Skeletal muscle tissue (tissue), 3 donors: ENCODE measurements at regions not wholly inside any gene's neighbourhood (a gene's known extent, or its start where the extent isn't known, plus 50 kb on each side); places are given as distances from the start of the nearest gene placed in this dataset.

Experiments
- H3K27ac ChIP-seq: one replicate; pipeline ENCODE4 v1.7.0; 2013; ENCODE audit warnings: mild to moderate bottlenecking, low read depth, low read length, inconsistent platforms
- H3K27me3 ChIP-seq, 3 donors: one replicate each; pipeline ENCODE4 v1.7.0; 2013; ENCODE audit warnings: low read length in 3 of 3; ENCODE audit not compliant: control insufficient read depth in 3 of 3, insufficient read depth in 3 of 3
- H3K36me3 ChIP-seq, 3 donors: one replicate each; pipeline ENCODE4 v1.7.0; 2013; ENCODE audit warnings: low read length in 3 of 3; ENCODE audit not compliant: control insufficient read depth in 3 of 3, insufficient read depth in 3 of 3
- H3K4me1 ChIP-seq, 3 donors: one replicate each; pipeline ENCODE4 v1.7.0; 2013; ENCODE audit warnings: low read length in 3 of 3, mild to moderate bottlenecking in 3 of 3; ENCODE audit not compliant: control insufficient read depth in 3 of 3, insufficient read depth in 3 of 3
- H3K4me3 ChIP-seq, 3 donors: one replicate each; pipeline ENCODE4 v1.7.0; 2013; ENCODE audit warnings: low read length in 3 of 3
- H3K9ac ChIP-seq, 3 donors: one replicate each; pipeline ENCODE4 v1.7.0; 2013; ENCODE audit warnings: low read length in 3 of 3, mild to moderate bottlenecking in 3 of 3, moderate library complexity in 2 of 3, low read depth in 1 of 3
- H3K9me3 ChIP-seq, 3 donors: one replicate each; pipeline ENCODE4 v1.7.0; 2013; ENCODE audit warnings: low read length in 3 of 3; ENCODE audit not compliant: control insufficient read depth in 3 of 3
- donor health status: Osteomylitis.

GRCh38 chr2:41878716-41879234 lies 169.0 kb upstream of the PKDCC start:
- no peak overlapping the region for H3K27ac ChIP-seq
- no peak overlapping the region for H3K9ac ChIP-seq

GRCh38 chr2:41879235-41879916 lies 168.4 kb upstream of the PKDCC start:
- Histone ChIP-seq H3K4me1 (peaks cover 10 to 14% (median 10%) of the 10 kb centered on the region in 3 donors), H3K36me3 (no peaks in the 10 kb centered on the region), H3K27me3 (no peaks in the 10 kb centered on the region), H3K9me3 (no peaks in the 10 kb centered on the region), H3K27ac (no peak overlapping the region), H3K4me3 (no peak overlapping the region), H3K9ac (no peak overlapping the region)

More at GRCh38 chr2:41878716-41879234, 169.0 kb upstream of the PKDCC start:
- no peaks in the 10 kb centered on the region for H3K36me3 ChIP-seq
- H3K27me3 ChIP-seq, result no peaks in the 10 kb centered on the region
- no peak overlapping the region for H3K4me3 ChIP-seq
- H3K4me1 ChIP-seq, result peaks cover 10 to 14% (median 10%) of the 10 kb centered on the region in 3 donors
- no peaks in the 10 kb centered on the region for H3K9me3 ChIP-seq

GRCh38 chr2:41880561-41881243 lies 167.1 kb upstream of the PKDCC start:
- Histone ChIP-seq H3K4me3 (no peak overlapping the region), H3K27ac (no peak overlapping the region), H3K27me3 (no peaks in the 10 kb centered on the region), H3K36me3 (no peaks in the 10 kb centered on the region), H3K9ac (no peak overlapping the region), H3K9me3 (no peaks in the 10 kb centered on the region), H3K4me1 (peaks cover 13 to 14% (median 14%) of the 10 kb centered on the region in 3 donors)

GRCh38 chr2:41881249-41881648 lies 166.6 kb upstream of the PKDCC start:
- peaks cover 14 to 18% (median 16%) of the 10 kb centered on the region in 3 donors for H3K4me1 ChIP-seq
- H3K36me3 ChIP-seq, result no peaks in the 10 kb centered on the region
- no peaks in the 10 kb centered on the region for H3K27me3 ChIP-seq
- no peak overlapping the region for H3K9ac ChIP-seq
- H3K4me3 ChIP-seq, result no peak overlapping the region
- H3K27ac ChIP-seq, result no peak overlapping the region
- H3K9me3 ChIP-seq, result no peaks in the 10 kb centered on the region

GRCh38 chr2:41884718-41885117 lies 163.1 kb upstream of the PKDCC start:
- H3K27ac ChIP-seq, result no peak overlapping the region
- no peak overlapping the region for H3K9ac ChIP-seq
- H3K4me3 ChIP-seq, result no peak overlapping the region
- H3K9me3 ChIP-seq, result no peaks in the 10 kb centered on the region
- peaks cover 11 to 18% (median 14%) of the 10 kb centered on the region in 3 donors for H3K4me1 ChIP-seq
- H3K36me3 ChIP-seq, result no peaks in the 10 kb centered on the region
- H3K27me3 ChIP-seq, result no peaks in the 10 kb centered on the region

GRCh38 chr2:41886145-41886664 lies 161.6 kb upstream of the PKDCC start:
- Histone ChIP-seq H3K27me3 (no peaks in the 10 kb centered on the region), H3K36me3 (no peaks in the 10 kb centered on the region), H3K27ac (no peak overlapping the region), H3K4me1 (peaks cover 8 to 16% (median 9%) of the 10 kb centered on the region in 3 donors), H3K4me3 (no peak overlapping the region), H3K9ac (no peak overlapping the region), H3K9me3 (no peaks in the 10 kb centered on the region)

- Histone ChIP-seq H3K27me3 (no peaks in the 10 kb centered on the region), H3K9me3 (no peaks in the 10 kb centered on the region), H3K4me3 (no peak overlapping the region), H3K36me3 (no peaks in the 10 kb centered on the region), H3K9ac (no peak overlapping the region), H3K4me1 (peaks cover 8 to 16% (median 9%) of the 10 kb centered on the region in 3 donors), H3K27ac (no peak overlapping the region)
Observed at GRCh38 chr2:41886757-41887156, 161.1 kb upstream of the PKDCC start.

- Histone ChIP-seq H3K9me3 (no peaks in the 10 kb centered on the region), H3K4me1 (peaks cover 8 to 17% (median 12%) of the 10 kb centered on the region in 3 donors), H3K27me3 (no peaks in the 10 kb centered on the region), H3K9ac (no peak overlapping the region), H3K36me3 (no peaks in the 10 kb centered on the region), H3K4me3 (no peak overlapping the region), H3K27ac (no peak overlapping the region)
Observed at GRCh38 chr2:41890341-41890740, 157.5 kb upstream of the PKDCC start.

- Histone ChIP-seq H3K27me3 (no peaks in the 10 kb centered on the region), H3K9me3 (no peaks in the 10 kb centered on the region), H3K27ac (no peak overlapping the region), H3K36me3 (no peaks in the 10 kb centered on the region), H3K9ac (no peak overlapping the region), H3K4me1 (peaks cover 0 to 4% (median 3%) of the 10 kb centered on the region in 3 donors), H3K4me3 (no peak overlapping the region)
Observed at GRCh38 chr2:41892476-41892875, 155.3 kb upstream of the PKDCC start.
